Hepatic stellate cell (primary cell): ENCODE measurements at regions not wholly inside any gene's neighbourhood (a gene's known extent, or its start where the extent isn't known, plus 50 kb on each side); places are given as distances from the start of the nearest gene placed in this dataset.

Experiments
- DNase-seq: peaks from one replicate; pipeline ENCODE4 v3.0.0; 2011; ENCODE audit warnings: low spot score

DNA sequence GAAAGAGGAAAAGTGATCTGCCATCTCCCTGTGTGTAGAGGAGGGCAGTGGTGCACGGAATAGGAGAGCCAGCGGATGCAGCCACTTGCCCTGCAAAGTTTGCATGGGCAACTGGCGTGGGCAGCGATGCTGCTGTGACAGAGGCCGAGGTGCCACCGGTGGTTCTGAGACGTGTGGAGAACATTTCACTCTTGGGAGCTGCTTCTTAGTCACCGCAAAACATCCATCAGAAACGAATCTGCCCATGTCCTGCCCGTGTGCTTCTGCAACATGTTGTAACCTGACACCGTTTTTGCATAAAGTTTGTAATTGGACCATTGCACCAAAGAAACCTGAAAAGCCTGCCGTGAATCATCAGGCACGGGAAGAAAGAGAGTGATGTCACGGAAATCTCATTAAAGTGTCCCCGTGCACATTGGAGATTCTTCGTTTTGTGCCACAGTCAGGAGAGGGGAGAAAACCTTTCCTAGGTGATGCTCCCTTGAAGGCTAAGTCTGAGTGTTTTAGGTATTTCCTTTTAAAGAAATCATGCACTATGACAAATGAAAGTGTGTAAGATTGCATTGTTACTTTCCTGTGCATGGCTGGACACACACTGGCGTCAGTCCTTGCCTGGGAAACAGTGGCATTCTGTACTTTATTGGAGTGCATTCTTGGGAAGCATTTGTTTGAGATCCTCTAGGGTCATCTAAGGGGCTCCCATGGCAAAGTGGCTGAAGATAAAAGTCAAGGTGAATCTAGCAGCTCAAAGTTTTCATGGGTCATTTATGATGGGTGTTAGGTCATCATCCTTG is 302.6 kb downstream of the KLF6 start:
- peak; percentile 68 for DNase-seq

DNA sequence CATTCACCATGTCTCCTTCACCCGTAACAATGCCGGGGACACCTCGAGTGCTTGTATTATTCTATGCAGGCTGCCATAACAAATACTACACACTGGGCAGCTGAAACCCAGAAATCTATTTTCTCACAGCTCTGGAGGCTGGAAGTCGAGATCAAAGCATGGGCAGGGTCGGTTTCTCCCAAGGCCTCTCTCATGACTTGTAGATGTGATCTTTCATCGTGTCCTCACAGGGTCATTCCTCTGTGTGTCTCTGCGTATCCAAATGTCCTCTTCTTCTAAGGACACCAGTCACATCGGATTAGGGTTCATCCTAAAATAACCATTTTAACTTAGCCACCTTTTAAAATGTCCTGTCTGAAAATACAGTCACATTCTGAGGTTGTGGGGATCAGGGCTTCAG is 303.5 kb downstream of the KLF6 start:
- no peak for DNase-seq

DNA sequence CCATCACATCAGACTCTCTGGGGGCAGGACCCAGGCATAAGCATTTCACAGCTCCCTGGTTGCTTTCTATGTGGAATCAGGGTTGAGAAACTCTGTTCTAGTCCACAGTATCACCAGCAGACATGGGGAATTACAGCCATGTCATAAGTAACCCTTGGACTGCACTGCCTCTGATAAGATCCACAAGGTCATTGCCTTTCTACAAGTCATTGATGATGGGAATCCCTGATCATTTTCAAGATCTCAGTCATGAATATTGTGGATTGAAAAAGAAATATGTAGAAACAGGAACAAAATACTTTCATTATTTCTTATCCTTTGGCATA is 304.1 kb downstream of the KLF6 start:
- no peak for DNase-seq

DNA sequence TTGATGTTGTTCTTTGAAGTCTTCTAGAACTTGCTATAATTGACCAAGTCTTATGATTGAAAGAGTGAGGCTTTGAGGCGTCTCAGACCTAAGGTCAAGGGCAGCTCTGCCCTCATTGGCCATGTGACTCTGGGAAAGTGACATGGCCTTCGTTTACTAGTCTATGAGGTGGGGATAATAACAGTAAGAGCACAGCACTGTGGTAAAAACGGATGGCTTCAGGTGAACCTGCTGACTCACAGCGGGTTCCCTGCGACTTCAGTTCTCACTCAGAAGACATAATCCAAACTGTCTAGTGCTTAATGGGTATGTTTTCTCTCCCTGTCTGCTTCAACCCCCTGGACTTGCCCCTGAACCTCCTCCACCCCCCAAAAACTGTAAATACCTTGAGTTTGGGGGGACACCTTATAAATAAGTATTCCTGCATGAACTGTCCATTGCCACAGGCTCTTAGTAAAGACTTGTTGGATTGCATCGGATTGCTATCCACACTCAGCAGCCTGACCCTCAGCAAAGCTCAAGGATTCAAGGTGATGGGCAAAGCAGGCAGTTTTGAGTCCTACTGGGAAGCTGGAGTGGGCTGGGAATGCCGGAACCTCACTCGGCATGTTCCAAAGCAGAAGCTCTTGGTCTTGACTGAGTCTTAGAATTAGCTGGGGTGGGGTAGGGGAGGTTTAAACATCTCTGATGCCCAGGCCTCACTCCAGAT is 304.6 kb downstream of the KLF6 start:
- no peak for DNase-seq

DNA sequence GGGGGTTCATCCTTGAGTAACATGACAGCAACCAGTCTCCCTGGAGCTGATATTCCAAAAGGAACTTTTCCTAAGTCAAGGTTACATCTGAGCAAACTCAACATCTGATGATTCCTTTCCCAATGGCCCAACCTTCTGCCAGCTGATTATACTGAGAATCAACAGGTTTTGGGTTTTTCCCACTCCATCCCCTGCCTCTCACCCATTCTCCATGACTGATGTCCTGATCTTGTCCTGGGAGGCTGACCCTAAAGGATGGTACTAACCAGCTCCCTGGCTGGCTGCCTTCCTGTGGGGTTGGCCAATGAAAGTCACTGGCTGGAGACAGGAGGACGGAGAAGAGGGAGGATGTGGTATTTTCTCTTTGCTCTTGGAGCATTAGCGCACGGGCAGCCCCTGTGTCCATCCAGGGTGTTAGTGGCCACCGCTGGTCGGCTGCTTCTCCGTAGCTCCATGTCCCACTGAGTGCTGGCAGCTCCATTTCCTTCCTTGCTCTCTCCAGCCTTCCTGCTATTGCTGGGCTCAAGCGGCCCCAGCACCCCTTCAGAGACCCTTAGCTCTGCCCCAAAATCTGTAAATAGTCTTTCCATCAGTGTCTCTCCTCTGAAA is 306.2 kb upstream of the PITRM1 start:
- no peak for DNase-seq

DNA sequence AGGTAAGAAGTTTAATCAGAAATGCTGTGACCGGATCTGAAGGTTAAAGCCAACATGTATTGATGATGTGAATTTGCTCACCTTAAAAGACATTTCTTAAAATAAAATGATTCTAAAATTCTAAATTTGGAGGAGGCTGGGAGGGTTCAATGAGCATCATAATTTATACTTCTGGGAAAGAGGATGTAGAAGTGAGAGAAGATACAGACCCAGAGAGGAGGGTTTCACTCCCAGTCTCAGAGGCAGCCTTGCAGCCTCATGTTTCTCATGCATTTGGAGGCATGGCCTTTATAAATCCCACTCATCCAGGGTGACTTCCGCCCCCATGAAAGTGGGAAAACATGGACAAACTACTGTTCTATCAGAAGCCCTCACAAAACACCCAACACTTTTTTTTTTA is 305.6 kb upstream of the PITRM1 start:
- no peak for DNase-seq

DNA sequence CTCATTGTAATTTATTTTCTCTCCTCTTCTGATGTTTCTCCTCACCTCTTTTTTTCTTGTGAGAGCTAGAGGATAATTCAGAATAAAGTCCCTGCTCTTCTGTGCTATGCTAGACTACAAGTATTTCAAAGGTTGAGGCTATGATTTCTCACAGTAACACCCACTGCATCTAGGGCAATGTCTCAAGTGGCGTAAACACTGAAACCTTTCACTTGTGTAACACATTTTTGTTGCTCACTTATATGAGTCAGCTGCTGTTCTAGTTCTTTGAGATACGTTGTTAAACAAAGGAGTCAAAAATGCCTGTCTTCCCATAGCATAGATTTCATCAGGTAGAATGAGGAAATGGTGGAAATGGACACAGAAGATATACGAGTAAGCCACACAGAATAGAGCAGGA is 305.1 kb upstream of the PITRM1 start:
- DNase-seq, result no peak

DNA sequence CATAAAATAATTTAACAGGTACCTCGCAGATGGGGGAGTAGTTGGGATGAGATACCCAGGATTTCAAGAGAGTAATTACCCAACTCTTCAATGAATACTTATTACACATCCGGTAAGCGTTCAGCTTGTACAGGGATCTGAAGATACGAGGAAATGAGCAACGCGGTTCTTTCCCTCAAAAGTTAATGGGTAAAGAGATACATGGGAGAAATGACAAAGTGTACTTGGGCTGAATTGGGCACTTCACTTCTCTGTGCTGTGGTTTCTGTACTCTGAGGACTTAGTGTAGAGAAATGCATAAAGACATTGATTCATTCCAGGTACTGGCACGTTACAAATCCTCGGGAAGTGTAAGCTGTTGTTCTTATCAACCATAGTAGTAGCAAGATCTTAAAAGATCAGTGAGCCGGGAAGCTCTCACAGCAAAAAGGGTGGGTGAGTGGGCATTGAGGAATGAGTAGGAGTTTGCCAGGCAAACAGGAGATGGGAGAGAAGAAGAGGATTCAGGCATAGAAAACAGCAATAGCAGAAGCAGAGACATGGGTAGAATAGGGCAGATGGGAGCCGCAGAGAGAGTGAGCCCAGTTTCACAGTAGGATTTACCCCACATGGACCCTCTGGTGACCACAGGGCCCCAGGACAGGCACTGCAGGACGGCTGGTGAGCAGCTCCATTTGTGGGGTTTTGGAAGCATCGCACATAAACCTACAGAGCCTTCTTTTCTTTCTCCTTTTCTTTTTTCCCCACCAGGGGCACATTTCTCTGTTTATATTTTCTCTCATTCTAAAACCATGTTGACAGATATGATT is 304.3 kb upstream of the PITRM1 start:
- DNase-seq, result no peak

DNA sequence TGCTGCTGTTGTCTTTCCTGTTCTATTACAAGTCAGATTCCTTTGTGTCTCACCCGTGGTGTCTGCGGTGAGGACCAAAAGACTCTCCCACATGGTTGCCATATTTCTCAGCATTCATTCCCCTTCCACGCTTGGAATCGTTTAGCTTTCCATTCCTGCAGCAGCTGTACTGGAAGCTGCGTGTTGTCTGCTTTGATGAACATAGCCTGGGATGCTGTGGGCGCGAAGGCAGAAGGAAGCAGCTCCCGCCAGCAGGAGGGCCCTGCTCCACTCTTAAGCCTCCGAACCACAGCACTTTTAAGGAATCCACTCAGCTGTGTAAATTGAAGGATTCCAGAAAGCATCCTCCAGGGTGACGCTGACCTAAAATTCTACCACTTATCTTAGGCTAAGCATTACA is 303.6 kb upstream of the PITRM1 start:
- DNase-seq, result no peak

DNA sequence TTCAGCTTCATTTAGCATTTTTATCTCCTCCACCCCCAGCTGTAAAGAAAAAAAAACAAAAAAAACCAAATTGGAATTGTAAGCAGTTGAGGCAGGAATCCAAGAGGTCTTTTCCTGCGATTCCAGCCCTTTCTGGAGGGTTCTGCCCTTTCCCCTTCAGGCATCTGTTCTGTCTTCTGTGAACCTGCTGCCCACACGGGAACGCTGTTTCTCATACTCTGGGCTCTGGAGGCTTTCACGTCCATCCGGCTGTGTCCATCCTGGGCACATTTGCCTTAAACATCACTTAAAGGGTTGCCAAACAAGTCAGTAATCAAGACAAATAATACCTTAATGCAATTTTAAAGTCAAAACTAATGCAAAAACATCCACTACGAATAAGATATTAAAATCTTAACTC is 302.8 kb upstream of the PITRM1 start:
- DNase-seq, result no peak

DNA sequence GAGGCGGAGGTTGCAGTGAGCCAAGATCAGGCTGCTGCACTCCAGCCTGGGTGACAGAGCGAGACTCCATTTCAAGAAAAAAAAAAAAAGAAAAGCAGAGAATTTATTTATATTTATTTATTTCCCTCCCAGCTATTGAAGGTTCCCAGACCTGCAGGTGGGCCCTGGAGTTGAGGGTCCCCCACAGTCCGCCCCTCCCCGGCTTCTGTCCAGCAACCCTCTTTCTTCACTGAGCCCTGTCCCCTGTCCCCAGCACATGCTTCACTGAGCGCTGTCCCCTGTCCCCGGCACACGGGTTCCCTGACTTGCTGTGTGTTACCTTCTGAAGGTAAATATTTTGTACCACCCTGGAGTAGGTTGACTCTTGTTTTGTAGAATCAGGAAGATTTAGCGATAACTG is 301.7 kb upstream of the PITRM1 start:
- DNase-seq, result no peak

DNA sequence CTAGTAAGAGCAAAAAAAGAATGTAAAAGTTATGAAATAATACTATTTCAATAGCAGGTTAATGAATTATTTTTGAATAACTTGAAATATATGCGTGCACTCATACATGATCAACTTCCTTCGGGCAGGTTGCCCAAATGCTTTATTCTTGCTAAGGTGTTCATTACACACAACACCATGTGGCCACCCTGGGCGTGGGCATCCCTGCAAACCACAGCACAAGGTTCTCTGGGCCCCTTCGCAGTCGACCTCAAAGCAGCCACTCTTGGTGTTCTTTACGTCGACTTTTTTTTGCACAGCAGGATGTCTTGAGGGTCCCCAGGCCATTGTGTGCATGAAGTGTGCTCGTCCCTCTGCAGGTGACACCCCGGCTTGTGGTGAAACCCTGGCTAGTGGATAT is 300.7 kb upstream of the PITRM1 start:
- DNase-seq, result no peak

DNA sequence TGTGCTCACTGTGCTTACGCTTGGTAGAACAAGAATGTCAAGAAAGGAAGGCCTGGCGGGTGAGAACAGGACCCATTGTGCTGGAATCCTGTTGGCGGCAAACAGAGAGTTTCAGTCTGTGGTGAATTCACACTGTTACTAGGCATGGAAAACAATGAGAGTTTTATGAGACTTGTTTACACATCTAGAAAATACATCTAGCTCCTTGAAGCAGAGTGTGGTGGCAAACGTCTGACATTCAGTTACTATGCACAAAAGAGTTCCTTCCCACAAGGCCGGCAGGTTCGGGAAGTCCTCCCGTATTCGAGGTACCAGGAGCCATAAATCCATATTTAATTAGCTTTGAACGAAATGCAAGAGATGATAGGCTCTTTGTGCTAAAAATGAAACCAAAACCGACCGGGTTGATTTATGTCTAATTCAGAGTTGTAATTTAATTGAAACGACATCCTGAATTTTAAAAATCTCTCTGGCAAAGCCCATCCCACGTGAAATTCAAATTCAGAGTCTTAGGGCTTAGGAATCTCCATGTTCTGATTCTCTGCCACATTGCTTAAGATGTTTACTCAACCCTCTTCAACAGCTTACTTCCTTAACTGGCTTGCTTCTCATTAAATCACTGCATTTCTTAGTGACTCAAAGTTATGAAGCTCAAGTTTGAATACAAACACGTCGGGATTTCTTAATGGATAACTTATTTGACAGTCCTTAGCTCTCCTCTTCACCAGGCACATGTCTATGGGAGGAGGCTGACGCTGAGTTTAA is 299.9 kb upstream of the PITRM1 start:
- no peak for DNase-seq

DNA sequence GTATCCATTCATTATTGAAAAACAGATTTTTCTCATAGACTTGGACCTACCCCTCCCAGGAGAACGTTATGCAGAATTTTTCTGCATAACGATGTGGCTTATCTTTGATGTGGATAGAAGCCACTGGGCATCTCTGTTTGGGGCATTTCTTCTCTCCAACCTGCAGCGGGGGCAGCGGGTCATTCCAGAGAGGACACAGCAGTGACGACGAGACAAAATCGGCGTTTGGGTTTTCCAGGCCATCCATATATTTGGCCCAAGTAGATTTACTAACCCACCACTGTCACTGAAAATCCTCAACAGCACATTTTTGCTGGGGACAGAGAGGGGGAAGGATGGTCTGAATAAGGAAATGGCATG is 299.3 kb upstream of the PITRM1 start:
- no peak for DNase-seq

DNA sequence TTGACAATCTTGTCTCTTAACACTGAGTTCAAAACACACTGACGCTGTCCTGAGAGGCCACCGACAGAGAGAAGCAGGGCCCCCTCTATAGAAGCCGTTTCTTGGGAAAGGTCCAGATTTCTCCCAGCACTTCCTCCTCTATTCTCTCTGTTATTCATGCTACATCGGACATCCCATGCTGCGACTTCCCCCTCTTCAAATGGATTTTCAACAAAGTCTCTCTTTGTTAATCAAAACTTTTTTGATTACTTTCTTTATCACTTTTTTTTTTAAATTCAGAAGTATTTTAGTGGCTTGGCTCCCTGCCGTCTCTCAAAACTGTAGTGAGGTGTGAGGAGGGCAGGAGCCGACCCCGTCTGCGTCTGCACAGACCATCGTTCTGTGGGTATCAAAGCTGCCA is 298.9 kb upstream of the PITRM1 start:
- no peak for DNase-seq

DNA sequence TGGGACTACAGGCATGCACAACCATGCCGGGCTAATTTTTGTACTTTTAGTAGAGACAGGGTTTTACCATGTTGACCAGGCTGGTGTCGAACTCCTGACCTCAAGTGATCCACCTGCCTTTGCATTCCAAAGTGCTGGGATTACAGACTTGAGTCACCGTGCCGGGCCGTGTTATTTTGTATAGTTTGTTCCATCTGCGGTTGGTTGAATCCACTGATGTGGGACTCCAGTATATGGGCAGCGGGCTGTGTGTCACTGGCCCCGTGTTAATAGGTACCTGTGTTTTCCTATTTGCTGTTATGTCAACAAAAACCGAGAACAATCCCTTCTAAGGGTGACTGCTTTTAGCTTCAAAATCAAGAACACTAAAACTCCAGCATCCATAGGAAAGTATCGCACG is 297.6 kb upstream of the PITRM1 start:
- DNase-seq, result no peak

DNA sequence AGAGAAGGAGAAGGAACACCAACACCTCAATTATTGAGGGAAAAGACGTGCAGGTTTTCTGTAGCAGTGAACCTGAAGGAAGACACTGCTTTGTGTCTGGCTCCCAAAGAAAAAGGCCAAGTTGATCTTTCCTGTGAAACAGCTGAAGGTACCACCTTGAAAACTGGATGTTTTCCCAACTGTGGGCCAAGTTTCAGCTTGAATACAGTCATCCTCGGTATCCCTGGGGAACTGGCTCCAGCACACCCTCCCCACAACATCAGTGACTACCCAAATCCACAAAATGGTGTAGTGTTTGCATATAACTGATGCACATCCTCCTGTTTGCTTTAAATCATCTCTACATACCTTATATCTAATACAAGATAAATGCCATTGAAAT is 297.0 kb upstream of the PITRM1 start:
- DNase-seq, result no peak

DNA sequence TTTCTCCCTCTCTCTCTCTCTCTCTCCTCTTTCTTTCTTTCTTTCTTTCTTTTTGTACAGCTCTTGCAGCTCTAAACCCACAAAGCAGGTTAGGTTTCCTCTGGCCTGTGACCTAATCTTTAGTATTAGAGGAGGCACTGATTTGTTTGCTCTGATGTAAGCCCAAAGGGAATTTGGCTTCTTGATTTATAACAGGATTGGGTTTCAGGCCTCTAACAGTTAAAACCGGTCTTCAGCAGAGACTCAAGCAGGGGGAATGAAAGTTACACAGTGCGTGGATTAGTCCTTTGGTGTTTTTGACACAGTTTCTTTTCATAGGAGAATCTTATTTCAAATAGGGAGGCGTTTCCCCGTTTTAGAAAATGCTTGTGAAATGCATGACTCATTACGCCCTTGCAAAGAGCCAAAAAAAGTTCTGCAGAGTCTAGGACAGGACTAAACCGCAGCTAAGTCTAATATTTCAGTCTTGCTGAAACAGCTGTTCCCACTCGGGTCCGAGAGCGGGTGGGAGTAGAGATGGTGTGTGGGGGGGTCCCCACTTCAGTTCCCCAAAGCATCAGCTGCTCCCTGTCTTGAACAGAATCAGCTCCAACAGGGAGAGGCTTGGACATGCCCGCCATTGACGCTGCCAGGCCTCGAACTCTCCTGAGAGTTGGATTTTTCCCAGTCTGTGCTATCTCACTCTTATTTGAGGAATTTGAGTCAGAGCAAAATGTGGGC is 296.5 kb upstream of the PITRM1 start:
- peak; percentile 72 for DNase-seq

DNA sequence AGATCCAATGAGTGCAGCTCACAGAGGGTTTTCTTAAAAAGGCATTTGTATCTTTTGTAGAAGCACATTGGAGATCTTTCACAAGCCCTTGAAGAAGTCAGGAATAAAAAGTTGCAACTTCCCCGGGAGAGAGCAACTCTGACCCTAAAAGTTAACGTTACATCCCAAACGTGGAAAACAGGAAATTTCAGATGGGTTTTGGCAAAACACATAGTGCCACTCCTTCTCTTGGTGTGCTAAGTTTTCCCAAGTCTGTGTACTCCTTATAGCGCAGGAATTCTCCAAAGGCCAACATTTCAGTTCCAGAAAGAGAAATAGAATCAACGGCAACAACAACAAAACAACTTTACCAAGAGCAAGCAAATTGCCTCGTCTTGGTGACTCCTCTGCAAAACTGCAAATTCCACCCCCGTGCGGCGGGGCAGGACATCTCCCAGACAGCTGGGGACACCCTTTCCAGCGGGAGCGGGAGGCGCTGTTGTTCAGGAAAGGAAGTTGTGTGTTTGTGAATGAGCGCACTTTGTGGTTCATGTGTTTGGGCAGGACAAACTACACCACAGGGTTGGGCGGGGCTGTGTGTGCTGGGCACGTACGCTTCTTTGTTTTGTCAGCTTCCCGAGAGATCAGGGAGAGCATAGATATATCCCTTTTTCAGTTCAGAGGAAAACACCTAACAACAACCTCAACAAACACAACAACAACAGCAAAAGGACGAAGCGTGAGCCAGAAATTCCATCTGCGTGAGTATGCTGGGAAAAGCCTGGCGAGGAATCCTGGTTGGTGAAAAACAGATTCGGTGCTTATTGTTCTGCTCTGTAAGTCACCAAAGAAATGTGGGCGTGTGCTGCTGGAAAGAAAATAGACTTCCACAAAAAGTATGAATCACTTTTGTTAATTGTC is 294.7 kb upstream of the PITRM1 start:
- DNase-seq, result peak; percentile 59

DNA sequence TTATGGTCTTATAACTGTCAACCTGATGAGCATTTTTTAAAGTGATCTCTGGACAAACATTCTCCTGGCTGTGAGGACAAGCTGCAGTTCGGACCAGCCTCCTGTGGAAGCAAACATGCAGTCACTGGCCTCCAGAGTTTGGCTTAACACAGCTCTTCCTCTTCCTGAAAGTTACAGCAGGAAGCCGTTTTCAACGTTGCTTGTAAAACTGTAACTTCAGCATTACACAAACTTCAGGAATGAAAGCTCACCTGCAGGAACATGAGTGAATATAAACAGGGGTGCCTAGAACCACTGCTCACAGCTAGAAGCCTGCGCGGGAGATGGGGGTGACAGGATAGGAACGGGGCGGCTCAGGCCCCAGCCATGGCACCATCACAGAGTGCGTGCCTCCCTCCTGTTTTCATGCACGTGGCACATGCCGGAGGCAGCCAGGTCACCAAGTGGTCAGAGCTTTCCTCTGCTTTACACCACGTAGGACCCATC is 292.9 kb upstream of the PITRM1 start:
- DNase-seq, result no peak
